Left lung (tissue), 4 donors: ENCODE measurements at regions not wholly inside any gene's neighbourhood (a gene's known extent, or its start where the extent isn't known, plus 50 kb on each side); places are given as distances from the start of the nearest gene placed in this dataset.
"Not testable (repeated sequence)": the region's sequence is repeated elsewhere in the genome, so short reads cannot be mapped to it uniquely, and the experiment has no call there.

Experiments used
- ATAC-seq: fragments of 200-7000 bp; cut with Tn5 transposase; one replicate; pipeline ENCODE4 v1.9.1; 2020; ENCODE audit warnings: moderate library complexity
- DNase-seq, 4 donors: peaks; one replicate each; pipeline ENCODE4 v3.0.0-alpha.2; 2013 to 2020
- H3K27ac ChIP-seq, 2 donors: fragments of 200-600 bp; sonication (generic) in 1 of 2; one replicate each; pipeline versions ENCODE4 v1.5.0 to v1.8.0; 2020 to 2021
- H3K27me3 ChIP-seq, 2 donors: fragments of 200-600 bp; sonication (generic) in 1 of 2; one replicate each; pipeline versions ENCODE4 v1.5.0 to v1.8.0; 2020 to 2021
- H3K36me3 ChIP-seq, 2 donors: fragments of 200-600 bp; sonication (generic) in 1 of 2; one replicate each; pipeline versions ENCODE4 v1.5.0 to v1.8.0; 2020 to 2021
- H3K4me1 ChIP-seq, 2 donors: fragments of 200-600 bp; one replicate each; pipeline ENCODE4 v1.8.0; 2021
- H3K4me3 ChIP-seq, 2 donors: fragments of 200-600 bp; sonication (generic) in 1 of 2; one replicate each; pipeline versions ENCODE4 v1.5.0 to v1.8.0; 2020 to 2021; ENCODE audit warnings: mild to moderate bottlenecking in 1 of 2
- H3K9me3 ChIP-seq, 2 donors: fragments of 200-600 bp; sonication (generic) in 1 of 2; one replicate each; pipeline versions ENCODE4 v1.5.0 to v1.8.0; 2020 to 2021
- CTCF ChIP-seq, 2 donors: fragments of 200-600 bp; sonication (generic) in 1 of 2; IDR thresholded peaks; one replicate each; pipeline versions ENCODE4 v1.5.0 to v1.8.0; 2021; ENCODE audit warnings: antibody characterized with exemption in 2 of 2
- intact Hi-C, 2 donors: fragments of 100-400 bp; cut with DNase I; formaldehyde crosslinking; loops; one replicate each; pipeline versions ENCODE4 v1.11.2 to v1.14.2; 2022
- donor health status: DM: no; HTN: yes; CAD: no.
- donor health status: DM: no; HTN: no; CAD: no.

- TF ChIP-seq CTCF (IDR thresholded peaks at IDR 0.05), result no peak
- intact Hi-C loops, result no loop called here
Observed at GRCh38 chr2:150207979-150208378, 279.5 kb downstream of the RND3 start.

GRCh38 chr2:150204451-150204850, 283.0 kb downstream of the RND3 start:
- Histone ChIP-seq H3K9me3 (no peaks in the 10 kb centered on the region), H3K4me1 (no peaks in the 10 kb centered on the region), H3K4me3 (no peak overlapping the region), H3K36me3 (no peaks in the 10 kb centered on the region), H3K27ac (no peak overlapping the region), H3K27me3 (no peaks in the 10 kb centered on the region)
- DNase-seq (no peak), ATAC-seq (peak; percentile 65)
- no peak for TF ChIP-seq CTCF (IDR thresholded peaks at IDR 0.05)
- intact Hi-C loops, result no loop called here

More at GRCh38 chr2:150207979-150208378, 279.5 kb downstream of the RND3 start:
- Histone ChIP-seq H3K4me1 (no peaks in the 10 kb centered on the region), H3K27ac (no peak overlapping the region), H3K9me3 (no peaks in the 10 kb centered on the region), H3K27me3 (no peaks in the 10 kb centered on the region), H3K36me3 (no peaks in the 10 kb centered on the region), H3K4me3 (no peak overlapping the region)
- DNase-seq (no peak), ATAC-seq (no peak)

GRCh38 chr2:150194816-150195215, 292.7 kb downstream of the RND3 start:
- peaks cover 0 to 18% of the 10 kb centered on the region in 2 donors for H3K9me3 ChIP-seq
- H3K4me1 ChIP-seq, intact Hi-C loops, H3K4me3 ChIP-seq, H3K27me3 ChIP-seq, H3K27ac ChIP-seq, DNase-seq, ATAC-seq, H3K36me3 ChIP-seq: not testable (repeated sequence)

- intact Hi-C loops, result no loop called here
- Histone ChIP-seq H3K27ac (no peak overlapping the region), H3K4me1 (no peaks in the 10 kb centered on the region), H3K4me3 (no peak overlapping the region), H3K9me3 (peaks cover 0 to 18% of the 10 kb centered on the region in 2 donors), H3K27me3 (no peaks in the 10 kb centered on the region), H3K36me3 (no peaks in the 10 kb centered on the region)
- ATAC-seq, result no peak
- no peak for TF ChIP-seq CTCF (IDR thresholded peaks at IDR 0.05)
- no peak for DNase-seq
Observed at GRCh38 chr2:150192701-150193100, 294.8 kb downstream of the RND3 start.

GRCh38 chr2:150191349-150191748, 296.1 kb downstream of the RND3 start:
- ATAC-seq, result no peak

More at GRCh38 chr2:150191349-150191748, 296.1 kb downstream of the RND3 start:
- H3K4me1 ChIP-seq, result no peaks in the 10 kb centered on the region
- no peak for TF ChIP-seq CTCF (IDR thresholded peaks at IDR 0.05)
- peak in 1 of 4 donors; percentile 37 for DNase-seq
- H3K27ac ChIP-seq, result no peak overlapping the region
- intact Hi-C loops, result no loop called here
- H3K9me3 ChIP-seq, result peaks cover 0 to 13% of the 10 kb centered on the region in 2 donors
- H3K27me3 ChIP-seq, result no peaks in the 10 kb centered on the region
- H3K4me3 ChIP-seq, result no peak overlapping the region
- no peaks in the 10 kb centered on the region for H3K36me3 ChIP-seq
